GM19328 (cell line): ENCODE measurements at regions not wholly inside any gene's neighbourhood (a gene's known extent, or its start where the extent isn't known, plus 50 kb on each side); places are given as distances from the start of the nearest gene placed in this dataset.
"Not testable (repeated sequence)": the region's sequence is repeated elsewhere in the genome, so short reads cannot be mapped to it uniquely, and the experiment has no call there.

ENCODE experiments used
- ATAC-seq: cut with Tn5 transposase; IDR thresholded peaks from one replicate; pipeline ENCODE4 v1.9.1; 2021; ENCODE audit warnings: mild to moderate bottlenecking, moderate library complexity; ENCODE audit not compliant: unreplicated experiment

- not testable (repeated sequence) for ATAC-seq
Observed at GRCh38 chr12:76292891-76293290, 55.3 kb downstream of the BBS10 start.

DNA sequence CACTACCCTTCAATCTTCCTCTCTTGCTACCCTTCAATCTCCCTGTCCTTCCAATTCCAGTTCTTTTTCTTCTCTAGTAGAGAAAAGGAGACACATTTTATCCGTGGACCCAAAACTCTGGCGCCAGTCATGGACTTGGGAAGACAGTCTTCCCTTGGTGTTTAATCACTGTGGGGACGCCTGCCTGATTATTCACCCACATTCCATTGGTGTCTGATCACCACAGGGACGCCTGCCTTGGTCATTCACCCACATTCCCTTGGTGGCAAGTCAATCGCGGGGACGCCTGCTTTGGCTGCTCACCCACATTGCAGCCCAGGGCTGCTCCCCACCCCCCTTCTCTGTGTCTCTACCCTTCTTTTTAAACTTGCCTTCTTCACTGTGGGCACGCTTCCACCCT is 55.9 kb downstream of the BBS10 start:
- not testable (repeated sequence) for ATAC-seq

DNA sequence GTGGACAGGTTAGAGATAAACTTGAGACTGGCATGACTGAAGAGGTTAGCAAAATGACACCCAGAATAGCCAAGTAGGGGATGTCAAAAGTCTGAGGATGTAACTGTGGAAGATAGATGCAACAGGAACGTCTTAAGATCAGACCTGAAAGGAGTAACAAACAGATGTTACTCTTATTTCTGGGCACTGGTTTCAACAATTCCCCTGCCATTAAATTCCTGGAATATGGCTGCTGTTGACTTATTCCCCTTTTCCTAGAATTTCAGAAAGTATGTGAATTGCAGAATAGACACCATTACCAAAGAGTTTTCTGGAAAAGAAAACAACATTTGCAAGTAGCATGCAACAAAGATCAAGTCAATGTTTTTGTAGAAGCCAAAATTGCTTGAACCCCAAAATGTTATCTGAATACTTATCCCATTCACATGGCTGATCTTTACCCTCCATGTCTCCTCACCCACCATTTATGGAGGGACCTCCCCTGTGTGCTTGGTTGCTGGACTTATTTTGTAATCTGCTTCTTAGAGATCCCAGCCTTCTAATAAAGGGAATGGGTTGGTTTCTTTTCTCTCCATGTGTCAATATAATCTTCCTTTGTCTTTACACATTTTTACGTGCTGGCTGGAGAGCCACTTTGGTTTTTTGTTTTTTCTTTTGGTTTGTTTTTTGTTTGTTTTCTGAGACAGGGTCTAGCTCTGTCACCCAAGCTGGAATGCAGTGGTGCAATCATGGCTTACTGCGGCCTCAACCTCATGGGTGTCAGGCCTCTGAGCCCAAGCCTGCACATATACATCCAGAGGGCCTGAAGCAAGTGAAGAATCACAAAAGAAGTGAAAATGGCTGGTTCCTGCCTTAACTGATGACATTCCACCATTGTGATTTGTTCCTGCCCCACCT is 57.0 kb downstream of the BBS10 start:
- ATAC-seq: no peak

GRCh38 chr12:76288218-76288617 is 60.0 kb downstream of the BBS10 start:
- ATAC-seq: no peak

DNA sequence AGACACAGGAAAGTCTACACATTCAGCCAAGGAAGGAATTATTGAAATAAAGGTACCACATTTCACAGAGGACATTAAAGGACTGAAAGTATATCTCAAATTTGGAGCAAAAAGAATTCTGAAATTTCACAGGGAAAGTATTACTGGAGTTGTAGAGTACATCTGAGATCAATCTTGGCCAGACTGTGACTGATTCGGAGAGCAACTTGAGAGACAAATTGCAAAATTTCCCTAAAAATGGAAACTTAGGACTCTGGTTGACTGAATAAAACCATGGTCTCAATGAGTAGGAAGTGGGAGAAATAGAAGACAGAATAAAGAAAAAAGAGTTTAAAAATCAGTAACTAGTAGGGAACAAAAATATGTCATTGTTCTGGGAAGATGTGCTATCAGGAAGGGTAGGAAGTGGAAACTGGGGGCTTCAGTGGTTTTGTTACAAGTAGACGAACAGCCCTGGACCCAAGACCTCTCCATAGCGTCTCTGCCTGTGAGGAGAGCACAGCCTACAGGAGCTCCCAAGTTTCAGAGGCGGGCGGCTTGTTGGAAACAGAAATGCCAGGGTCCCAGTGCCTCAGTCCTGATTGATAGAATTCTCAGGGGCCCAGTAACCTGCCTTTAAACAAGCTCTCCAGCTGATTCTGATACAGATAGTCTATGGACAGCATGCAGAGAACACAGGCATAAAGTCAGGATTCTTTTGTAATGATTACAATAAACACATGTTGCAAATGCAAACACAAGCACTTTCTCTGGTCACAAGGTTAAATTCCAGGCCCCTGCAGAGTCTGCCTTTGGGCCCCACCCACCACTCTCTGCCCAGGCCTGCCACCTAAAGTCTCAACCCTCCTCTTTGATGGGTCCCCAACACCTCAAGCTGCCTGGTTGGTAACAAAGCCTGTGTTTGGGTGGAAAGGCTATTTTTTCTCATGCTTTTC is 63.1 kb downstream of the BBS10 start:
- no peak for ATAC-seq

DNA sequence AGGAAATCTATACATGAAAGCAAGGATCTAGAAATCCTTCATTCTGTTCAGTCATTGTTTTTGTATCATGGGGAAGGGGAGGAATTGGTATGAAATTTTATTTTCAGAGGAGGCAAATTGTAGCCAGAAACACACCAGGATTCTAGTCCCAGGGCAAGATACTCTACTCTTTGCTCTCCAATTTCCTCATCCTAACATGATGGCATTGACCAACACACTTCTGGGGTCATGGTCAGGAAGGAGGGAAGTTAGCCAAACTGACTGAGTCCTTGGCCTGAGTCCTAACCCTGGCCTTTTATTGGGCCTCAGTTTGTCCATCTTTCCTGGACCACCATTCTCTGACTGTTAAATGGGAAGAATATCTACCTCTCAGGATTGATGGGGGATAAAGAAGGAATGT is 65.5 kb downstream of the BBS10 start:
- no peak for ATAC-seq

DNA sequence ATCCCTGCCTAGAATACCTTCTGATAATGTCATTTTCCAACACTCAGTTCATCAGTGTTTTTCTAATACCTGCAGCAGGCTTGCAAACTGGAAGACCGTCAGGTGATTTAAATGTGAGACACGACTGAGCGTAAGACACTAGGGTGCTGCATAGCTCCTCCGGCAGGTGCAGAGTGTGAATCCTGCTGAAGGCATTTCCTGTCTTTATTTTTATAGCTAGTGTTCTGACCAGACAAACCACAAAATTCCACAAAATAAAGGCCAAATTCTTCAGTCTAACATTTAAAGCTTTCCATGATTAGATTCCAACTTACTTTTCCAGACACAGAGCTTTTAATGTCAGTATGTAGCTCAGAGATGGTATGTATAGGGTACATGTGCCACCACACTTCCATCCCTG is 70.7 kb downstream of the BBS10 start:
- no peak for ATAC-seq

DNA sequence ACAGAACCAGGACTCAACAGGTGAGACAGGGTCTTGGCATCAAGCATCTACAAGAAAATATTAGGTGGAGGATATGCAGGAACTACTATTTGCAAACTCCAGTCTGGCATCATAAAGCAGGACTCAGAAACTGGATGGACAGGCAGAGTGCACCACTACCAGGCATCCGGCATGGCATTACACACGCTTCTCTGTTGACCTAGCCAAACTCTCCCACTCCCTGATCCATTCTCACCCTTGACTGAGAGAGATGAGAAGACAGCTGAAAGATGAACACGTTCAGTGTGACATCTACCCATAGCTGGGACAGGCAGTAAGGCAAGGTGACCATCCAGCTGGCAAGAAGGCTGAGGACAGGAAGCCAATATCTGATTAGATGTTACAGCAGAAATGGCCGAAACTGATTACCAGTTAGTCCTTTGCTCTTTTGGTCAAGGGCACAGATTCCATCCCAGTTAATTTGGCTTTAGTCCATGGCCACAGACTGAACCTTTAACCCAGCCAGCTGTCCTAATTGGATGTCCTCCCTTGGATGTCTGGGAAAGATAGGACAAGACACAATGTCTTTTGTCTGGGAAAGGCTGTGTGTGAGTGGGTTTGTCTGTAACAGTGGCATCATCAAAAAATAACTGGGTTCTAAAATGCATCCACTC is 71.6 kb downstream of the BBS10 start:
- ATAC-seq: no peak

DNA sequence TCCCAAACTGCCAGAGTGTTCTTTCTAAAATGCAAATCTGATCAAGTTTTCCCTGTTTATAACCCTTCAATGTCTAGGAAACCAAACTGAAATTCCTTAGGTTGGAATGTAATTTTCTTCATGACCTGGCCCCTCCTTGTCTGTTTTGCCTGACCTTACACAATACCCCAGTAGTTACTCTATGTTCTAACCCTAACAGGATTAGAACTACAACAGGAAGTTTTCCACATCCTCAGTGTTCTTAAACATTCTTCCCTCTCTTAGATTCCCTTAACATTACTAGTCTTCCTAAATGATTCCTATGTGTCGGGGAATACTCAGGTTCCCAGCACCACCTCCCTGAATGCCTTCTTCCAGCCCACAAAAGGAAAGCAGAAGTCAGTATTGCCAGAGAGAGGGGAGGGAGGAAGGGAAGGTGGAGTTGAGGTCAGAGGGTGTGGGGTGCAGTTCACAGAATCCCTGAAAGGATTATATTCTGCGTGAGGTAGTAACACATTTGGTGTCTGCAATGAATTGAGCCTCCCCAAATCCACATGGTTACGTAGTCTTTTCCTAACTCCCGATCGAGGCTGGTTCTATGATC is 72.6 kb downstream of the BBS10 start:
- no peak for ATAC-seq

- no peak for ATAC-seq
Observed at GRCh38 chr12:76274420-76275083, 73.7 kb downstream of the BBS10 start.

DNA sequence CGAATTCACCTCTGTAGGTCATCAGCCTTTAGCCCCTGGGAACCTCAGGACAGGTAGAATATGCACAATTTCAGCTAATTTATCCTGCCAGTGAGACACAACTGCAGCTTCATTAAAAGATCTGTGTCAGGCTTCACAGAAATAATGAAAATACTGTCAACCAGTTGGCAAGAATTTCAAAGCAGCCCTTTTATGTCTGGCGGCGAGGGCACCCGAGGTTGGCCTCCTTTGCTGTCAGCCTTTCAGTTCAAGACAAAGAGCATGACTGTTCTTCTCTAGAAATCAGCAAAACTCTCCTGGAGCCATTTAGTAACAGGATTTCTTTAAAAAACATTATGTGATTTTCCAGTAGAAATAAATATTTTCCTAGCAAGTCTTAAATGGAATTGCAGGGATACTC is 75.9 kb downstream of the BBS10 start:
- ATAC-seq: no peak

GRCh38 chr12:76270657-76271358 is 77.4 kb downstream of the BBS10 start:
- ATAC-seq: no peak

DNA sequence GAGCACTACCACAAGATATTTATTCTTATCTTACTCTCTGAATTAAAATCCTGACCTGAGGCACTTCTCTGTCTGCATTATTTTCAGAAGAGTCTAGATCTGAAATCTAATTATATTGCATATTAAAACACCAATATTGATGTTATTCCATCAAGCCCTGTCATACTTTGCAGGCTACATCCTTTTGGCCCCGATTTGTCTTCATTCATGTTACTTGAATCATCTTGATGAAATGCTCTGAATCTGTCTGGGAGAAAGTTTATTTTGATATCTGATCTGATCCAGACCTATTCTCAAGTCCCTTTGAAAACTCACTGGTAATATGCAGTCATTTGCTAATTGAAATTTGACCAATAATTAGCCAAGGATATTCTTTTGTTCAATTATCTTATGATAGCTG is 79.9 kb downstream of the BBS10 start:
- ATAC-seq: no peak

GRCh38 chr12:76266797-76267196 is 81.4 kb downstream of the BBS10 start:
- no peak for ATAC-seq

GRCh38 chr12:76265424-76266180 is 82.6 kb downstream of the BBS10 start:
- ATAC-seq: no peak

DNA sequence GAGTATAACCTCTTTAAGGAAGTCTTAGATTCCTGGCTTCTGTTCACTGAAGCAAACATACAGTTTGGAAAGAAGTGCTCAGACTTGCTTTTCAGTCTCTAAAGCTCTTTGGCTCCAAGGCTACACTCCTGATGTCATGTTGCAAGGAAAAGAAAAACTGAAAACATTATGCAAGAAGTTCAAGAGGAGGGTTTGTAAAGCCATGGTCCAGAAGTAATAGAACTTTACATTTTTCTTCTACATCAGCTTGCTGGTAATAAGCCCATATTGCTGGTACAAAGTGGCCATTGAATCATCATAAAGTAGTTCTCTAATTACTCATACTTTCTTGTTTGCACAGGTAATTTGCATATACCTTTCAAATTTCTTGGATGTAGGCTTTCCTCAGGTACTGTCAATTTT is 83.6 kb downstream of the BBS10 start:
- ATAC-seq: no peak

GRCh38 chr12:76263696-76264095 is 84.5 kb downstream of the BBS10 start:
- ATAC-seq: no peak

GRCh38 chr12:76260390-76260748 is 87.8 kb downstream of the BBS10 start:
- no peak for ATAC-seq
